GM12874 (cell line): ENCODE measurements at regions not wholly inside any gene's neighbourhood (a gene's known extent, or its start where the extent isn't known, plus 50 kb on each side); places are given as distances from the start of the nearest gene placed in this dataset.

Experiments used
- CTCF ChIP-seq: IDR thresholded peaks from 2 replicates; pipeline ENCODE4 v1.5.1; 2011; ENCODE audit warnings: low read depth, mild to moderate bottlenecking, control low read depth, low read length, moderate library complexity; ENCODE audit not compliant: insufficient read depth

DNA sequence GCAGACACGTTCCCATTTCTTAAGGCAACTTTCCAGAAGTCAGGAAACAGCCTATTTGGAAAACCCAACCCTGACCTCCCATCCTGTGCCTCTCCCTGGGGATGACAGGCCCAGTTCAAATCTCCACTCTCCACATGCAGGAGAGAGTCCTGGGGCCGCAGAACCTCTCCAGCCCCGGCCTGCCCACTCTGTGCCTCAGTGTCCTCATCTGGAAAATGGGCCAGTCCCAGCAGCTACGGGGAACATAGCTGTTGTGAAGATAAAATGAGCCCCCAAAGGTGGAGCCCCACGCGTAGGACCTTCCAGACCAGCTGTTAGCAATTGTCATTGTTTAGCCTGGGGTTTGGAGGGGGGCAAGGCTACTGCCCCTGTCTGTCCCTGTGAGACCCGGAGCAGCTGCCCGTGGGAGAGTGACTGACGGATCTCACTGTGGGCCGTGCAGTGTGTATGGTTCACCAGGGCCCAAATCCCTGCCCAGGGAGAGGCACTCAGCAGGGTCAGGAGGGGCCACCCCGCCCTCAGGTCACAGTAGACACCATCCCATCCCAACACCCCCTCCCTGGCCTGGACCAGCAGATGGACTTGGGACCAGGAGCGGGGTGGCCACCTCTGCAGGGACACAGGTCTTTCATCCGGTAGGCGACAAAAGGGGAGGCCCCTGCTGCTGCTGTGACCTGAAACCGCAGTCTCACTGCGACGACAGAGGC, 145.9 kb downstream of the CTTN start:
- TF ChIP-seq CTCF = no peak

- TF ChIP-seq CTCF = no peak
Measured at GRCh38 chr11:70544774-70545609, 146.7 kb downstream of the CTTN start.

- no peak for TF ChIP-seq CTCF
Measured at GRCh38 chr11:70545610-70545912, 147.2 kb downstream of the CTTN start.

DNA sequence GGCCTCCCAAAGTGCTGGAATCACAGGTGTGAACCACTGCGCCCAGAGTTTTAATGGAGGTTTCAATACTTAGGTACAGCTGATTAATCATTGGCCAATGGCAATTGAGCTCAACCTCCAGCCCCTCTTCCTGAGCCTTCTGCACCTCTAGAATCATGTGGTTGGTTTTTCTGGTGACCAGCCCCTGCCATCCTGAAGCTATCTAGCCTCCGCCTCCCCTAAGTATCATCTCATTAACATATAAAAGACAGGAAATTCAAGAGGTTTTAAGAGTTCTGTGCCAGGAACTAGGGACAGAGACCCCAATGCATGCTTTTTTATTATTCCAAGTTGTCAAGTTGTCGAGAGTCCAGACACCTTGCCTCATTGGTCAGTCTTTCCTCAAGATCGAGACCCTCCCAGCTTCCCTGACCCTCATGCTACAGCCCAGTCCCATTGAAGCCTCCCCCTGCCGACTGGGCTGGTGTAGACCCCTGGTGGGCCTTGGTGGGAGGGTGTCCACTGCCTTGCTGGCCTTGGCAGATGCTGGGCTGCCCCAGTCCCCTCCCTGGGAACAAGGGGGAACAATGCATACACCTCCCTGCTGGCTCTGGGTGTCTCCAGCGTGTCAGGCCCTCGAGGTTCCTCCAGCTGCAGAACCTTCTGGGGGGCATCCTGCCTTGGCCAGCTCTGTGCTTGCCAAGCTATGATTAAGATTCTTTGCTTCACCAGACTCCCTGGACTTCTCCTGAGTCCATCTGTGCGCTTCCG, 148.0 kb downstream of the CTTN start:
- no peak for TF ChIP-seq CTCF

GRCh38 chr11:70547386-70547785, 149.1 kb downstream of the CTTN start:
- TF ChIP-seq CTCF = no peak

GRCh38 chr11:70547821-70548670, 149.7 kb downstream of the CTTN start:
- no peak for TF ChIP-seq CTCF
